Large intestine (tissue), 3 donors: ENCODE measurements at regions not wholly inside any gene's neighbourhood (a gene's known extent, or its start where the extent isn't known, plus 50 kb on each side); places are given as distances from the start of the nearest gene placed in this dataset.

ENCODE experiments used
- DNase-seq, 2 donors: peaks; one replicate each; pipeline versions ENCODE4 v3.0.0 to v3.0.0-alpha.2; 2013
- H3K27ac ChIP-seq: one replicate; pipeline ENCODE4 v1.5.1; 2013; ENCODE audit warnings: low read length
- H3K27me3 ChIP-seq: 2 replicates; pipeline ENCODE4 v1.6.1; 2013; ENCODE audit warnings: low read length; ENCODE audit not compliant: control insufficient read depth, insufficient read depth
- H3K36me3 ChIP-seq: 2 replicates; pipeline ENCODE4 v1.6.1; 2013; ENCODE audit warnings: low read length; ENCODE audit not compliant: control insufficient read depth, insufficient read depth
- H3K4me1 ChIP-seq: one replicate; pipeline ENCODE4 v1.6.1; 2013; ENCODE audit warnings: low read length; ENCODE audit not compliant: control insufficient read depth, insufficient read depth
- H3K4me3 ChIP-seq: one replicate; pipeline ENCODE4 v1.5.1; 2013; ENCODE audit warnings: low read length
- H3K9me3 ChIP-seq: one replicate; pipeline ENCODE4 v1.6.1; 2013; ENCODE audit warnings: mild to moderate bottlenecking, low read depth, low read length, moderate library complexity; ENCODE audit not compliant: control insufficient read depth
- WGBS: methylation state at CpG from one replicate; pipeline ENCODE4 v1.1.5; 2013; ENCODE audit warnings: low lambda C conversion rate; ENCODE audit not compliant: insufficient coverage; 5-methylcytosine and 5-hydroxymethylcytosine counted together

- Histone ChIP-seq H3K36me3 (no peaks in the 10 kb centered on the region), H3K4me1 (no peaks in the 10 kb centered on the region), H3K9me3 (no peaks in the 10 kb centered on the region), H3K27ac (no peak overlapping the region), H3K4me3 (no peak overlapping the region), H3K27me3 (no peaks in the 10 kb centered on the region)
- 20% methylated on average over 1 of the region's 4 CpGs for WGBS
- DNase-seq = no peak
Observed at GRCh38 chr4:116401293-116401692, 684.1 kb downstream of the TRAM1L1 start.

DNA sequence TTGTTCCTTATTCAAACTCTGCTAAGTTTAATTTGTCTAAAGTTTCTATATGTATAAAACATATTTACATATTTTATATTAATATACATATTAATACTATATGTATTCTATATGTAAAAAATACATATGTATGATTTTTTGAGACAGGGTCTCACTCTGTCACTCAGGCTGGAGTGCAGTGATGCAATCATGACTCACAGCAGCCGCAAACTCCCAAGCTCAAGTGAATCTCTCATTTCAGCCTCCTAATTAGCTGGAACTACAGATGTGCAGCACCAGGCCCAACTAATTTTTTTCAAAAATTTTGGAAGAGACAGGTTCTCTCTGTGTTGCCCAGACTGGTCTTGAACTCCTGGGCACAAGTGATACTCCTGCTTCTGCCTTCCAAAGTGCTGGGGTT, 684.9 kb downstream of the TRAM1L1 start:
- Histone ChIP-seq H3K9me3 (no peaks in the 10 kb centered on the region), H3K4me1 (no peaks in the 10 kb centered on the region), H3K4me3 (no peak overlapping the region), H3K36me3 (no peaks in the 10 kb centered on the region), H3K27ac (no peak overlapping the region), H3K27me3 (no peaks in the 10 kb centered on the region)
- WGBS = no CpG with 5 or more reads among the region's 1 CpG
- no peak for DNase-seq

GRCh38 chr4:116397714-116398113, 687.7 kb downstream of the TRAM1L1 start:
- H3K4me3 ChIP-seq = no peak overlapping the region
- H3K27me3 ChIP-seq = no peaks in the 10 kb centered on the region
- H3K9me3 ChIP-seq = no peaks in the 10 kb centered on the region
- 94% methylated on average over 2 of the region's 3 CpGs for WGBS
- no peaks in the 10 kb centered on the region for H3K4me1 ChIP-seq
- DNase-seq = no peak
- H3K27ac ChIP-seq = no peak overlapping the region
- no peaks in the 10 kb centered on the region for H3K36me3 ChIP-seq

GRCh38 chr4:116397291-116397690, 688.1 kb downstream of the TRAM1L1 start:
- DNase-seq = no peak
- H3K4me1 ChIP-seq = no peaks in the 10 kb centered on the region
- no peaks in the 10 kb centered on the region for H3K36me3 ChIP-seq
- H3K27me3 ChIP-seq = no peaks in the 10 kb centered on the region
- H3K9me3 ChIP-seq = no peaks in the 10 kb centered on the region
- H3K27ac ChIP-seq = no peak overlapping the region
- no peak overlapping the region for H3K4me3 ChIP-seq

DNA sequence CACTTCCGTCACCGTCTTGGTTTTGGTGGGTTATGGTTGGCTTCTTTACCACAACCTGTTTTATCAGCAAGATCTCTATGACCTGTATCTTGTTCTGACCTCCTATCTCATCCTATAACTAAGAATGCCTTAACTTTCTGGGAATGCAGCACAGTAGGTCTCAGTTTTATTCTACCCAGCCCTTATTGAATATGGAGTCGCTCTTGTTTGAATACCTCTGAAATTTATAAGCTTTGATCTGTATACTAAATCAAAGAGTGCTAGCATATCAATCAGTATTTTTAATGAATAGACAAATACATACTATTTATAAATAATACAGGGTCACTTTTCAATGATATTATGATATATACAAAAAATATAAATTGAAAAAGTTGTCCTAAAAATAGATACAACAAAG, 690.0 kb downstream of the TRAM1L1 start:
- DNase-seq = no peak

GRCh38 chr4:116391020-116391419, 694.4 kb downstream of the TRAM1L1 start:
- Histone ChIP-seq H3K4me1 (no peaks in the 10 kb centered on the region), H3K27me3 (no peaks in the 10 kb centered on the region), H3K36me3 (no peaks in the 10 kb centered on the region), H3K4me3 (no peak overlapping the region), H3K9me3 (no peaks in the 10 kb centered on the region), H3K27ac (no peak overlapping the region)
- DNase-seq = no peak
- WGBS = 75% methylated on average over 1 of the region's 2 CpGs

More for the DNA sequence above, 690.0 kb downstream of the TRAM1L1 start:
- WGBS = no CpG with 5 or more reads among the region's 3 CpGs
- no peak overlapping the region for H3K4me3 ChIP-seq
- no peaks in the 10 kb centered on the region for H3K27me3 ChIP-seq
- no peaks in the 10 kb centered on the region for H3K36me3 ChIP-seq
- H3K4me1 ChIP-seq = no peaks in the 10 kb centered on the region
- no peaks in the 10 kb centered on the region for H3K9me3 ChIP-seq
- no peak overlapping the region for H3K27ac ChIP-seq

GRCh38 chr4:116389139-116389538, 696.2 kb downstream of the TRAM1L1 start:
- Histone ChIP-seq H3K4me1 (no peaks in the 10 kb centered on the region), H3K27me3 (no peaks in the 10 kb centered on the region), H3K36me3 (no peaks in the 10 kb centered on the region), H3K4me3 (no peak overlapping the region), H3K27ac (no peak overlapping the region), H3K9me3 (no peaks in the 10 kb centered on the region)
- no CpG with 5 or more reads among the region's 2 CpGs for WGBS
- no peak for DNase-seq

DNA sequence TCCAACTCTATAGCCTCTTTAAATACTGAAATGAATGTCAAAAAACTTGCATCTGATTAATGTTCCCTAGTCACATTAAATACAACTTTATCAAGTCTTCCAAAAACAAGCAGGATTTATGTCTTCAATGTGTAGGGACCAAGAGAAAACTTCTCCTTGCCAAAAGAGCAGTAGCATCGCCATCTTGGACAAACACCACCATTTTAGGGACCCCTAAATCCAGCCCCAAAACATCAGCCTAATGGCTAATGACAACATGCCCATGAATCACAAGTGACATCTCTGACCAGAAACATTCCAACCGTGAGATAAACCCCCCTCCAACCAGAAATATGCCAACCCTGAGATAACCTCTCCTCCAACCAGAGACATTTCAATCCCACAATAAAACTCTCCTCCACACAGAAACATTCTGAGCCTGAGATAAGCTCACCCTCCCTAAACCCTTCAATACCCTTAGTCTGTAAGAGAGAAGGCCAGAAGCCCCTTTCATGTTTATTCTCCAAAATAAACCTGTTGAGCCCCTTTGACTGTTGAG, 697.4 kb downstream of the TRAM1L1 start:
- no peak for DNase-seq
- no CpG with 5 or more reads among the region's 2 CpGs for WGBS
- Histone ChIP-seq H3K27me3 (no peaks in the 10 kb centered on the region), H3K9me3 (no peaks in the 10 kb centered on the region), H3K4me1 (no peaks in the 10 kb centered on the region), H3K27ac (no peak overlapping the region), H3K36me3 (no peaks in the 10 kb centered on the region), H3K4me3 (no peak overlapping the region)

DNA sequence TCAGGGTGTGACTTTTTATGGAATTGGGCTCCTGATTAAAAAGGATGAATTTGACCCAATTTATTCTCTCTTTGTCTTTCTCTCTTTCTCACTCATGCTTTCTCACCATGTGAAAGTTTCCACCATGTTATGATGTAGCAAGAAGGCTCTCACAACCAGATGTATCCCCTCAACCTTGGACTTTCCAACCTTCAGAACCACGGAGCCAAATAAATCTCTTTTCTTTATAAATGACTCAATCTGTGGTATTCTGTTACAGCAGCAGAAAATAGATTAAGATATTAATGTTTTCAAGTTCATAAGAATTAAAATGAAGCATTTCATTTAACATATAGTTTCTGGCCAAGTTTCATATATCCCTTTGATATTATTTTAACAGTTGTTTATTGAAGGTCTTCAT, 698.5 kb downstream of the TRAM1L1 start:
- no CpG with 5 or more reads among the region's 1 CpG for WGBS

GRCh38 chr4:116385583-116385982, 699.8 kb downstream of the TRAM1L1 start:
- 89% methylated on average over 3 of the region's 6 CpGs for WGBS
- H3K27me3 ChIP-seq = no peaks in the 10 kb centered on the region
- H3K9me3 ChIP-seq = no peaks in the 10 kb centered on the region
- H3K4me1 ChIP-seq = no peaks in the 10 kb centered on the region
- H3K36me3 ChIP-seq = no peaks in the 10 kb centered on the region
- no peak overlapping the region for H3K27ac ChIP-seq
- DNase-seq = no peak
- no peak overlapping the region for H3K4me3 ChIP-seq

More for the DNA sequence above, 698.5 kb downstream of the TRAM1L1 start:
- Histone ChIP-seq H3K4me3 (no peak overlapping the region), H3K4me1 (no peaks in the 10 kb centered on the region), H3K36me3 (no peaks in the 10 kb centered on the region), H3K9me3 (no peaks in the 10 kb centered on the region), H3K27me3 (no peaks in the 10 kb centered on the region), H3K27ac (no peak overlapping the region)
- DNase-seq = no peak

- H3K36me3 ChIP-seq = no peaks in the 10 kb centered on the region
- WGBS = 86% methylated on average over 2 of the region's 3 CpGs
- no peak overlapping the region for H3K27ac ChIP-seq
- H3K4me3 ChIP-seq = no peak overlapping the region
- H3K9me3 ChIP-seq = no peaks in the 10 kb centered on the region
- H3K27me3 ChIP-seq = no peaks in the 10 kb centered on the region
- no peaks in the 10 kb centered on the region for H3K4me1 ChIP-seq
- no peak for DNase-seq
Observed at GRCh38 chr4:116374815-116375214, 710.6 kb downstream of the TRAM1L1 start.
